Thoracic aorta (tissue), 2 donors: ENCODE measurements at regions not wholly inside any gene's neighbourhood (a gene's known extent, or its start where the extent isn't known, plus 50 kb on each side); places are given as distances from the start of the nearest gene placed in this dataset.

Experiments
- ATAC-seq: fragments of 150-250 bp; one replicate; pipeline ENCODE4 v1.8.0; 2017; ENCODE audit warnings: low read depth; ENCODE audit not compliant: insufficient number of reproducible peaks, low FRiP score
- DNase-seq: peaks from one replicate; pipeline ENCODE4 v3.0.0-alpha.2; 2020; ENCODE audit warnings: low spot score
- H3K27ac ChIP-seq, 2 donors: fragments of 200-600 bp; sonication (generic); 1 replicate in 1 of 2; 2 replicates in 1 of 2; pipeline ENCODE4 v1.5.1; 2016; ENCODE audit warnings: mild to moderate bottlenecking in 2 of 2, moderate library complexity in 2 of 2
- H3K27me3 ChIP-seq: fragments of 200-600 bp; sonication (generic); replicated peaks from 2 replicates; pipeline ENCODE4 v1.6.0; 2016; ENCODE audit warnings: mild to moderate bottlenecking; ENCODE audit not compliant: insufficient read depth
- H3K36me3 ChIP-seq: fragments of 200-600 bp; sonication (generic); one replicate; pipeline ENCODE4 v1.5.1; 2016
- H3K4me1 ChIP-seq, 2 donors: fragments of 200-600 bp; sonication (generic); 1 replicate in 1 of 2; 2 replicates in 1 of 2; pipeline versions ENCODE4 v1.5.1 to v1.6.0; 2016; ENCODE audit warnings: low read depth in 2 of 2, mild to moderate bottlenecking in 1 of 2; ENCODE audit not compliant: control insufficient read depth in 1 of 2
- H3K4me3 ChIP-seq: fragments of 200-600 bp; sonication (generic); 2 replicates; pipeline ENCODE4 v1.5.1; 2016; ENCODE audit warnings: mild to moderate bottlenecking
- H3K9me3 ChIP-seq: fragments of 200-600 bp; sonication (generic); 2 replicates; pipeline ENCODE4 v1.5.1; 2016
- CTCF ChIP-seq: fragments of 200-600 bp; sonication (generic); IDR thresholded peaks from one replicate; pipeline ENCODE4 v1.5.1; 2019; ENCODE audit warnings: antibody characterized with exemption

GRCh38 chr2:111647359-111647758 lies 236.6 kb downstream of the ANAPC1 start:
- Histone ChIP-seq H3K4me1 (no peaks in the 10 kb centered on the region), H3K27ac (no peak overlapping the region), H3K4me3 (no peak overlapping the region), H3K9me3 (peaks cover 5% of the 10 kb centered on the region), H3K27me3 (no peaks in the 10 kb centered on the region), H3K36me3 (no peaks in the 10 kb centered on the region)
- no peak for ATAC-seq
- no peak for TF ChIP-seq CTCF
- no peak for DNase-seq

GRCh38 chr2:111652038-111652437 lies 232.0 kb downstream of the ANAPC1 start:
- no peak for TF ChIP-seq CTCF

GRCh38 chr2:111652681-111653080 lies 231.3 kb downstream of the ANAPC1 start:
- no peak for DNase-seq
- Histone ChIP-seq H3K27me3 (no peaks in the 10 kb centered on the region), H3K4me3 (no peak overlapping the region), H3K27ac (no peak overlapping the region), H3K36me3 (no peaks in the 10 kb centered on the region), H3K9me3 (no peaks in the 10 kb centered on the region), H3K4me1 (no peaks in the 10 kb centered on the region)
- no peak for ATAC-seq
- no peak for TF ChIP-seq CTCF

More at GRCh38 chr2:111652038-111652437, 232.0 kb downstream of the ANAPC1 start:
- ATAC-seq (no peak), DNase-seq (no peak)
- Histone ChIP-seq H3K4me1 (no peaks in the 10 kb centered on the region), H3K4me3 (no peak overlapping the region), H3K9me3 (peaks cover 5% of the 10 kb centered on the region), H3K36me3 (no peaks in the 10 kb centered on the region), H3K27ac (no peak overlapping the region), H3K27me3 (no peaks in the 10 kb centered on the region)

GRCh38 chr2:111653103-111653624 lies 230.8 kb downstream of the ANAPC1 start:
- DNase-seq (no peak), ATAC-seq (no peak)
- Histone ChIP-seq H3K36me3 (no peaks in the 10 kb centered on the region), H3K9me3 (no peaks in the 10 kb centered on the region), H3K4me3 (no peak overlapping the region), H3K27ac (no peak overlapping the region), H3K4me1 (no peaks in the 10 kb centered on the region), H3K27me3 (no peaks in the 10 kb centered on the region)
- no peak for TF ChIP-seq CTCF

- H3K36me3 ChIP-seq = no peaks in the 10 kb centered on the region
- peaks cover under 1 to 2% of the 10 kb centered on the region in 2 donors for H3K4me1 ChIP-seq
- TF ChIP-seq CTCF = no peak
- DNase-seq (no peak), ATAC-seq (no peak)
- H3K27me3 ChIP-seq = no peaks in the 10 kb centered on the region
- no peak overlapping the region for H3K27ac ChIP-seq
- no peaks in the 10 kb centered on the region for H3K9me3 ChIP-seq
- H3K4me3 ChIP-seq = no peak overlapping the region
These were observed 230.1 kb downstream of the ANAPC1 start for GRCh38 chr2:111653913-111654312.
